Transverse colon (tissue), 4 donors: ENCODE measurements at regions not wholly inside any gene's neighbourhood (a gene's known extent, or its start where the extent isn't known, plus 50 kb on each side); places are given as distances from the start of the nearest gene placed in this dataset.

Source experiments
- EP300 ChIP-seq: sonication (generic); formaldehyde crosslinking; IDR thresholded peaks from one replicate; pipeline ENCODE4 v1.6.1; 2017; ENCODE audit warnings: antibody characterized with exemption, low read depth
- POLR2AphosphoS5 ChIP-seq, 3 donors: sonication (generic); formaldehyde crosslinking; IDR thresholded peaks; one replicate each; pipeline ENCODE4 v1.6.1; 2016; ENCODE audit warnings: antibody characterized with exemption in 3 of 3
- TF ChIP-seq, protein P1 (sequence below), 5 experiments: fragments of 200-600 bp in 3 of 5; fragments of 450-650 bp in 2 of 5; sonication (generic) in 3 of 5; IDR thresholded peaks; 1 replicate in 2 of 5; 2 replicates in 3 of 5; pipeline ENCODE4 v1.5.1; 2016 to 2017; ENCODE audit warnings: antibody characterized with exemption in 5 of 5, inconsistent platforms in 3 of 5, mild to moderate bottlenecking in 2 of 5, moderate library complexity in 1 of 5

DNA sequence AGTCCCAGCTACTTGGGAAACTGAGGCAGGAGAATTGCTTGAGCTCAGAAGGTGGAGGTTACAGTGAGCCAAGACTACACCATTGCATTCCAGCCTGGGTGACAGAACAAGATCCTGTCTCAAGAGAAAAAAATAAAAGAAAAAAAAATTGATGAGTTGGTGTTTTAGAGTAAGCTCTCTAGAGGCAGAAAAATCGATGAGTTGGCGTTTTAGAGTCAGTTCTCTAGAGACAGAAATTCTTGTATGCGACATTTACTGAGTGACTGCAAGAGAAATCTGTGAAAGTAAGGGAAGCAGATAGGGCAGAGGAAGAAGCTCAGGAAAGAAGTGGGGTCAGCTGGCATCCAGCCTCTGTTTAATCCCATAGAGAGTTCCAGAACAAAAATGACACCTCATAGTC is 298.7 kb upstream of the ARRDC4 start:
- TF ChIP-seq POLR2AphosphoS5 (IDR thresholded peaks at IDR 0.05) (no peak), EP300 (no peak)
- TF ChIP-seq, protein P1, sequence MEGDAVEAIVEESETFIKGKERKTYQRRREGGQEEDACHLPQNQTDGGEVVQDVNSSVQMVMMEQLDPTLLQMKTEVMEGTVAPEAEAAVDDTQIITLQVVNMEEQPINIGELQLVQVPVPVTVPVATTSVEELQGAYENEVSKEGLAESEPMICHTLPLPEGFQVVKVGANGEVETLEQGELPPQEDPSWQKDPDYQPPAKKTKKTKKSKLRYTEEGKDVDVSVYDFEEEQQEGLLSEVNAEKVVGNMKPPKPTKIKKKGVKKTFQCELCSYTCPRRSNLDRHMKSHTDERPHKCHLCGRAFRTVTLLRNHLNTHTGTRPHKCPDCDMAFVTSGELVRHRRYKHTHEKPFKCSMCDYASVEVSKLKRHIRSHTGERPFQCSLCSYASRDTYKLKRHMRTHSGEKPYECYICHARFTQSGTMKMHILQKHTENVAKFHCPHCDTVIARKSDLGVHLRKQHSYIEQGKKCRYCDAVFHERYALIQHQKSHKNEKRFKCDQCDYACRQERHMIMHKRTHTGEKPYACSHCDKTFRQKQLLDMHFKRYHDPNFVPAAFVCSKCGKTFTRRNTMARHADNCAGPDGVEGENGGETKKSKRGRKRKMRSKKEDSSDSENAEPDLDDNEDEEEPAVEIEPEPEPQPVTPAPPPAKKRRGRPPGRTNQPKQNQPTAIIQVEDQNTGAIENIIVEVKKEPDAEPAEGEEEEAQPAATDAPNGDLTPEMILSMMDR (IDR thresholded peaks at IDR 0.05): no peak
